OCI-LY3 (cell line): ENCODE measurements at regions not wholly inside any gene's neighbourhood (a gene's known extent, or its start where the extent isn't known, plus 50 kb on each side); places are given as distances from the start of the nearest gene placed in this dataset.

Experiments used
- CTCF ChIP-seq: fragments of 200-600, 300-600 bp; sonication (generic); IDR thresholded peaks from 2 replicates; pipeline ENCODE4 v1.5.1; 2014; ENCODE audit warnings: antibody characterized with exemption, low read length, low read depth
- EZH2phosphoT487 ChIP-seq: fragments of 200-600 bp; shearing (Covaris generic); IDR thresholded peaks from 2 replicates; pipeline ENCODE4 v1.6.1; 2018; ENCODE audit warnings: antibody characterized with exemption, mixed run types, low read depth

GRCh38 chr6:114827135-114827534 lies 484.3 kb upstream of the HS3ST5 start:
- TF ChIP-seq CTCF (no peak), EZH2phosphoT487 (no peak)
